Spleen (tissue), 7 donors: ENCODE measurements at regions not wholly inside any gene's neighbourhood (a gene's known extent, or its start where the extent isn't known, plus 50 kb on each side); places are given as distances from the start of the nearest gene placed in this dataset.

ENCODE experiments used
- POLR2A ChIP-seq, 3 donors: fragments of 450-650 bp; IDR thresholded peaks; one replicate each; pipeline ENCODE4 v1.5.1; 2017; ENCODE audit warnings: antibody characterized with exemption in 3 of 3, mild to moderate bottlenecking in 1 of 3
- POLR2AphosphoS5 ChIP-seq, 3 donors: sonication (generic); formaldehyde crosslinking; IDR thresholded peaks; one replicate each; pipeline ENCODE4 v1.5.1; 2017; ENCODE audit warnings: antibody characterized with exemption in 3 of 3
- TF ChIP-seq, protein P1 (sequence below), 11 experiments: fragments of 200-600 bp in 7 of 11; fragments of 450-650 bp in 4 of 11; sonication (generic) in 4 of 11; IDR thresholded peaks in 8 of 11; conservative IDR thresholded peaks in 3 of 11; 1 replicate in 7 of 11; 2 replicates in 4 of 11; pipeline versions ENCODE4 v1.4.0 to v1.8.0; 2016 to 2021; ENCODE audit warnings: antibody characterized with exemption in 11 of 11, inconsistent platforms in 4 of 11, mild to moderate bottlenecking in 1 of 11
- donor health status: DM: no; HTN: no; CAD: no; lungs with moderate emphysema.
- donor health status: DM: no; HTN: no; CAD: no.
- donor health status: DM: no; HTN: no; CAD: no.

DNA sequence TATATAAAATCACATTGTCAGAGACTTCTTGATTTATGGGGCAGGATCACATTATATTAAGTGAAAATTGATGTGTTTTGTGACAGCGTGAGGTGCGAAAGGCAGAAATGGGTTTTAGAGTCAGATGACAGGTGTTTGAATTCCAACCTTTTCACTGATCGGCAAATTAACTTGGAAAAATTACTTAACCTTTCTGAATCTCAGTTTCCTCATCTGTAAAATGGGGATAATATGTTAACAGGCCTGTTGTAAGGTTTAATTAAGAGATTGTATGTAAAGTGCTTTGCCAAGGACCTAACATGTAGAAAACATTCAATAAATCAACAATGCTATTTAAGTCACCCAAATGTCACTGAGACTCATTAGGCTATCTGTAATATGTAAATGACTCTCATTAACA is 221.2 kb upstream of the LYZL1 start:
- TF ChIP-seq, protein P1, sequence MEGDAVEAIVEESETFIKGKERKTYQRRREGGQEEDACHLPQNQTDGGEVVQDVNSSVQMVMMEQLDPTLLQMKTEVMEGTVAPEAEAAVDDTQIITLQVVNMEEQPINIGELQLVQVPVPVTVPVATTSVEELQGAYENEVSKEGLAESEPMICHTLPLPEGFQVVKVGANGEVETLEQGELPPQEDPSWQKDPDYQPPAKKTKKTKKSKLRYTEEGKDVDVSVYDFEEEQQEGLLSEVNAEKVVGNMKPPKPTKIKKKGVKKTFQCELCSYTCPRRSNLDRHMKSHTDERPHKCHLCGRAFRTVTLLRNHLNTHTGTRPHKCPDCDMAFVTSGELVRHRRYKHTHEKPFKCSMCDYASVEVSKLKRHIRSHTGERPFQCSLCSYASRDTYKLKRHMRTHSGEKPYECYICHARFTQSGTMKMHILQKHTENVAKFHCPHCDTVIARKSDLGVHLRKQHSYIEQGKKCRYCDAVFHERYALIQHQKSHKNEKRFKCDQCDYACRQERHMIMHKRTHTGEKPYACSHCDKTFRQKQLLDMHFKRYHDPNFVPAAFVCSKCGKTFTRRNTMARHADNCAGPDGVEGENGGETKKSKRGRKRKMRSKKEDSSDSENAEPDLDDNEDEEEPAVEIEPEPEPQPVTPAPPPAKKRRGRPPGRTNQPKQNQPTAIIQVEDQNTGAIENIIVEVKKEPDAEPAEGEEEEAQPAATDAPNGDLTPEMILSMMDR (IDR thresholded peaks at IDR 0.05 in 8 of 11, conservative IDR thresholded peaks at IDR 0.05 in 3 of 11) = no peak
- no peak for TF ChIP-seq POLR2A (IDR thresholded peaks at IDR 0.05)
- TF ChIP-seq POLR2AphosphoS5 (IDR thresholded peaks at IDR 0.05) = no peak
